ENCODE measurements at regions not wholly inside any gene's neighbourhood (a gene's known extent, or its start where the extent isn't known, plus 50 kb on each side); places are given as distances from the start of the nearest gene placed in this dataset.

- TF ChIP-seq CTCF (IDR thresholded peaks at IDR 0.05) (no peak), POLR2A (IDR thresholded peaks at IDR 0.05) (no peak)
Measured at GRCh38 chr2:180324182-180324581, 317.1 kb upstream of the CWC22 start.

Data from right lobe of liver (tissue), 4 donors.